ENCODE measurements at regions not wholly inside any gene's neighbourhood (a gene's known extent, or its start where the extent isn't known, plus 50 kb on each side); places are given as distances from the start of the nearest gene placed in this dataset.
"Not testable (repeated sequence)": the region's sequence is repeated elsewhere in the genome, so short reads cannot be mapped to it uniquely, and the experiment has no call there.

DNA sequence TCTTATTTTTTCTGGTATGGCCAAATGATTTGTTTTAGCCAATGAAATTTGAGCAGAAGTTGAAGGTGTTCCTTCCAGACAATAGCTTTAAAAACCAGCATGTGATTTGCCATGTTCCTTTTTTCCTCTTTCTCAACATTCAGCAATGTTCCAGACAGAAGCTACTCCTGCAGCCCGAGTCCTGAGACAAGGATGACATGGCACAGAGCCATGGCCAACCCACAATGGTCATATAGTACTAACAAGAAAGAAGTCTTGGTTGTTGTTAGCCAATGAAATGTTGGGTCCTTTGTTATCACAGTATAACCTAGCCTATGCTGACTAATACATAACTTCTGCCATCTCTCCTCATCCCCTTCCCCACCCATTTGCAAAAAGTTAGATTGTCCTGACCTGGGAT is 211.1 kb upstream of the STT3B start:
- in situ Hi-C loops (cut with MboI; ENCODE audit: low sequenced_read_pairs, unreplicated experiment) = no loop called here
- TF ChIP-seq, protein P1, sequence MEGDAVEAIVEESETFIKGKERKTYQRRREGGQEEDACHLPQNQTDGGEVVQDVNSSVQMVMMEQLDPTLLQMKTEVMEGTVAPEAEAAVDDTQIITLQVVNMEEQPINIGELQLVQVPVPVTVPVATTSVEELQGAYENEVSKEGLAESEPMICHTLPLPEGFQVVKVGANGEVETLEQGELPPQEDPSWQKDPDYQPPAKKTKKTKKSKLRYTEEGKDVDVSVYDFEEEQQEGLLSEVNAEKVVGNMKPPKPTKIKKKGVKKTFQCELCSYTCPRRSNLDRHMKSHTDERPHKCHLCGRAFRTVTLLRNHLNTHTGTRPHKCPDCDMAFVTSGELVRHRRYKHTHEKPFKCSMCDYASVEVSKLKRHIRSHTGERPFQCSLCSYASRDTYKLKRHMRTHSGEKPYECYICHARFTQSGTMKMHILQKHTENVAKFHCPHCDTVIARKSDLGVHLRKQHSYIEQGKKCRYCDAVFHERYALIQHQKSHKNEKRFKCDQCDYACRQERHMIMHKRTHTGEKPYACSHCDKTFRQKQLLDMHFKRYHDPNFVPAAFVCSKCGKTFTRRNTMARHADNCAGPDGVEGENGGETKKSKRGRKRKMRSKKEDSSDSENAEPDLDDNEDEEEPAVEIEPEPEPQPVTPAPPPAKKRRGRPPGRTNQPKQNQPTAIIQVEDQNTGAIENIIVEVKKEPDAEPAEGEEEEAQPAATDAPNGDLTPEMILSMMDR (IDR thresholded peaks at IDR 0.05; ENCODE audit: borderline replicate concordance, control extremely low read depth, extremely low read depth, insufficient read depth, missing control alignments) = no peak
- no peak for DNase-seq (ENCODE audit: low spot score)

DNA sequence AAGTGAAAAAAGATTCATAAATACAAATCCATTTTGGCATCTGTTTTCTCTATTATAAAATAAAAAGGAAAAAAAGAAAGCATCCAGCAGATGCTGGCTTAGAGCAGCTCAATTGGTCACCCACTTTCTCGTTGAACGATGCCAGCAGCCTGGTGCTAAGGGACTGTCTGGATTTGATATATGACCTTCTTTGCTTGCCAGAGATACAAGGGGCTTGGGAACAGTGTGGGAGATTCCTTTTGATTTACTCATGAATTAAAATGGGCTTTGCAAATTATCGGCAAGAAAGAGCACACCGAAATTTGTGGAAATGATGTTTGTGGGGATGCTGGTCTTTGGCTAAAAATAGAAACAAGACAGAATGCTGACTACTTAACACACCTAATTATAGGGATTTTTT is 210.3 kb upstream of the STT3B start:
- TF ChIP-seq, protein P1 (IDR thresholded peaks at IDR 0.05; ENCODE audit: borderline replicate concordance, control extremely low read depth, extremely low read depth, insufficient read depth, missing control alignments) = no peak
- no peak for DNase-seq (ENCODE audit: low spot score)
- in situ Hi-C loops (cut with MboI; ENCODE audit: low sequenced_read_pairs, unreplicated experiment) = no loop called here

DNA sequence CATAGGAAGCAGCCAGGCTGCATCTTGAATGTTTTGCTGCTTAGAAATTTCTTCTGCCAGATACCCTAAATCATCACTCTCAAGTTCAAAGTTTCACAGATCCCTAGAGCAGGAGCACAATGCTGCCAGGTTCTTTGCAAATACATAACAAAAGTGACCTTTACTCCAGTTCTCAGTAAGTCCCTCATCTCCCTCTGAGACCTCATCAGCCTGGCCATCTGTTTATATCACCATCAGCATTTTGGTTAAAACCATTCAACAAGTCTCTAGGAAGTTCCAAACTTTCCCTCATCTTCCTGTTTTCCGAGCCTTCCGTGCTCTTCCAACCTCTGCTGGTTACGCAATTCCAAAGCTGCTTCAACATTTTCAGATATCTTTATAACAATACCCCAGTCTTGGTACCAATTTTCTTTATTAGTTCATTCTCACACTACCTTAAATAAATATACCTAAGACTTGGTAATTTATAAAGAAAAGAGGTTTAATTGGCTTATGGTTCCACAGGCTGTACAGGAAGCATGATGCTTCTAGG is 204.8 kb upstream of the STT3B start:
- in situ Hi-C loops (cut with MboI; ENCODE audit: low sequenced_read_pairs, unreplicated experiment) = not testable (repeated sequence)

DNA sequence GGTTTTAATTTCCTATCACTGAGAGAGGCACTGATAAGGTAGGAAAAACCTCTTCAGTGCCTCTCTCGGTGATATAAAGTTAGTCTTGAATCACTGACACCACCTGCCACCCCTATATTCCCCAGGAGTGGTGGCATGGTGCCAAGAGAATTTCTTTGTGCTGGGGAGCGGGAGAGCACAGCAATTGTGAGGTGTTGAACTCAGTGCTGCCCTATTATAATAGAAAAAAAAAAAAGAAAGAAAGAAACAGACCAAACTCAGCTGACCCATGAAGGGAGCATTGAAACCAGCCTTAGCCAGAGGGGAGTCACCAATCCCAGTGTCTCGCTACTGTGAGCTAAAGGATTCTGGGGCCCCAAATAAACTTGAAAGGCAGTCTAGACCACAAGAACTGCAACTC is 201.4 kb upstream of the STT3B start:
- TF ChIP-seq, protein P1 (IDR thresholded peaks at IDR 0.05; ENCODE audit: borderline replicate concordance, control extremely low read depth, extremely low read depth, insufficient read depth, missing control alignments) = no peak
- in situ Hi-C loops (cut with MboI; ENCODE audit: low sequenced_read_pairs, unreplicated experiment) = no loop called here
- no peak for DNase-seq (ENCODE audit: low spot score)

More for the DNA sequence above, 204.8 kb upstream of the STT3B start:
- DNase-seq (ENCODE audit: low spot score) = not testable (repeated sequence)

DNA sequence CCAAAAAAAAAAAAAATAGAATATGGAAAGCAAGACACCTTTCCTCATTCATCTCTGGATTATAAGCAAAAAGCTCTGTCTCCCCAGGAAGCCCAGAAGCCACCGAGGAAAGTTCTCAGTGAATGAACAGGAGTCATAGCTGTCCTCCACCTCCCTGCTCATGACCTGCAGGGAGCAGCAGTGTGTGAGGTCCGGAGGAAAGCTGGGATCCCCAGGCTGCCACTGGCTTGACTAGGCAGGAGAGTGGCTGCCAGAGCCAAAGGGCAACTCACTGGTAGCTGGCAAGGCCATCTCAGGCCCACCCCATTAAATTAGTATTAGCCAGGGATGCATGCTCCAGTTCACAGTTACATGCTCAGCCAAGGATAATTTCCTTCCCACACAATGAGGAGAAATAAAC is 191.6 kb upstream of the STT3B start:
- no peak for DNase-seq (ENCODE audit: low spot score)
- in situ Hi-C loops (cut with MboI; ENCODE audit: low sequenced_read_pairs, unreplicated experiment) = no loop called here
- TF ChIP-seq, protein P1 (IDR thresholded peaks at IDR 0.05; ENCODE audit: borderline replicate concordance, control extremely low read depth, extremely low read depth, insufficient read depth, missing control alignments) = peak; percentile 3

DNA sequence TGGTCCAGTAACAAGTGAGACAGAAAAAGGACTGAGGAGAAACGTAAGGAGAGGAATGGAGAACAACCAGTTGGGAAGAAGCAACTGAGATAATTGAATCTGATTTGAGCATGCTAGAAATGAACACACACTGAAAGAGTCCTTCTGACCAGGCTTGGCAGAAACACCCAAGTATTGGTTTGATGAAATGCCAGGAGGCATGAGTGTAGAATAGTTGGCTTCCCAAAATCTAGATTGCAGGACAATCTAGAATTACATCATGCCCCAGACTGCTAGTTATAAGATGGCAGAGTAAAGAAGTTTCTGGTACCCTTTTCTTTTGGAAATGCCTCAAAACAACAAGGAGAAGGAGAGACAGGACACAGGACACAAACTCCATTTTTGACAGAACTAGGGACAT is 189.7 kb upstream of the STT3B start:
- no peak for DNase-seq (ENCODE audit: low spot score)
- in situ Hi-C loops (cut with MboI; ENCODE audit: low sequenced_read_pairs, unreplicated experiment) = no loop called here
- TF ChIP-seq, protein P1 (IDR thresholded peaks at IDR 0.05; ENCODE audit: borderline replicate concordance, control extremely low read depth, extremely low read depth, insufficient read depth, missing control alignments) = no peak

DNA sequence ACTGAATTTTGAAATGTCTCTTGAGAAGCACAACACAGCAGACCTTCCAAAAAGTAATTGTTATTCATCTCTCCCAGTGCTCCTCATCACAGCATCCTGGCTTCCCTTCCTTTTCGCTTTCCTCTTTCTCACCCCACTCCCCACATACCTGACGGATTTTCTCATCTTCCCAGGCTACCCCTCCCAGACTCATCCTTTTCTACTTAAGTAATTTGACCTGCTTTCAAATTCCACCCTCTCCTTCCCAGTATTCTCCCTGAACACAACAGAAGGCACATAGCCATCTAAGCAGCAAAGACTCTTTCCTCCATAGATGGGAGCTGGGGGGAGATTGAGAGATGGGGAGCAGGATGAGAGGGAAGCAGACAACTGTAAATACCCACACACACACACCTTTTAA is 187.1 kb upstream of the STT3B start:
- no peak for DNase-seq (ENCODE audit: low spot score)
- in situ Hi-C loops (cut with MboI; ENCODE audit: low sequenced_read_pairs, unreplicated experiment) = no loop called here

More for the DNA sequence above, 187.1 kb upstream of the STT3B start:
- TF ChIP-seq, protein P1 (IDR thresholded peaks at IDR 0.05; ENCODE audit: borderline replicate concordance, control extremely low read depth, extremely low read depth, insufficient read depth, missing control alignments) = no peak

Measured in GM13976 (cell line).